ENCODE measurements at regions not wholly inside any gene's neighbourhood (a gene's known extent, or its start where the extent isn't known, plus 50 kb on each side); places are given as distances from the start of the nearest gene placed in this dataset.

DNA sequence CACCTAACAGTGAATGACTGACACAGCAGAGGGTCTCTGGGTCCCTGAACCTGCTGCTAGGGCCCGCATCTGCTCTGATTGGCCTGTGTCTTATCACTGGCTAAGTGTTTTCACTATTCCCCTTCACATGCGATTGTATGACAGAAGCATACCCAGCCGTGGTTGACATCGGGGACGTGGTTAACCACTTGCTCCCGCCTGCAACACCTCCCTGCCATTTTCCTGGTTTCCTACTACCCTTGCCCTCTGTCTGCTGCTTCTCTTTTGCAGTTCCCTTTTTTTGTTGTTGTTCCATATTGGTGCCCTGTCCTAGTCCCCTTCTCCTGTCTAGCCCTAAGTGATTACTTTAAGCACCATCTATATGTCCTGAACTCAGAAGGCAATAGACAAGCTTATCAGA lies 177.0 kb downstream of the RGS9 start:
- no peak for DNase-seq (ENCODE audit: low read depth)
- Histone ChIP-seq H4K20me1 (ENCODE audit: insufficient read depth, low read length) (no peaks in the 10 kb centered on the region), H3K9ac (ENCODE audit: low read length) (no peak overlapping the region), H3K27me3 (ENCODE audit: insufficient read depth, low read length) (no peaks in the 10 kb centered on the region), H3K36me3 (ENCODE audit: insufficient read depth, low read length) (no peaks in the 10 kb centered on the region), H3K27ac (ENCODE audit: low read depth, low read length) (no peak overlapping the region), H3K4me2 (ENCODE audit: low read length) (no peak overlapping the region), H3K4me1 (ENCODE audit: insufficient read depth, low read length) (no peaks in the 10 kb centered on the region), H3K79me2 (ENCODE audit: insufficient read depth, low read length) (no peaks in the 10 kb centered on the region), H3K4me3 (ENCODE audit: insufficient read depth, low read depth, low read length) (no peak overlapping the region), H2AFZ (ENCODE audit: low read depth, low read length) (no peak overlapping the region), H3K9me3 (ENCODE audit: insufficient read depth, low read depth, low read length) (no peaks in the 10 kb centered on the region)
- no peak overlapping the region for H3K4me3 Mint-ChIP-seq (ENCODE audit: unreplicated experiment)
- no peaks in the 10 kb centered on the region for H3K9me3 Mint-ChIP-seq (ENCODE audit: unreplicated experiment)
- no peak for FAIRE-seq
- H3K4me1 Mint-ChIP-seq (ENCODE audit: low read depth, unreplicated experiment) = peaks cover 4% of the 10 kb centered on the region
- H3K27ac Mint-ChIP-seq (ENCODE audit: unreplicated experiment) = no peak overlapping the region
- H3K36me3 Mint-ChIP-seq (ENCODE audit: low read depth, unreplicated experiment) = peaks cover 2% of the 10 kb centered on the region
- TF ChIP-seq, protein P1, sequence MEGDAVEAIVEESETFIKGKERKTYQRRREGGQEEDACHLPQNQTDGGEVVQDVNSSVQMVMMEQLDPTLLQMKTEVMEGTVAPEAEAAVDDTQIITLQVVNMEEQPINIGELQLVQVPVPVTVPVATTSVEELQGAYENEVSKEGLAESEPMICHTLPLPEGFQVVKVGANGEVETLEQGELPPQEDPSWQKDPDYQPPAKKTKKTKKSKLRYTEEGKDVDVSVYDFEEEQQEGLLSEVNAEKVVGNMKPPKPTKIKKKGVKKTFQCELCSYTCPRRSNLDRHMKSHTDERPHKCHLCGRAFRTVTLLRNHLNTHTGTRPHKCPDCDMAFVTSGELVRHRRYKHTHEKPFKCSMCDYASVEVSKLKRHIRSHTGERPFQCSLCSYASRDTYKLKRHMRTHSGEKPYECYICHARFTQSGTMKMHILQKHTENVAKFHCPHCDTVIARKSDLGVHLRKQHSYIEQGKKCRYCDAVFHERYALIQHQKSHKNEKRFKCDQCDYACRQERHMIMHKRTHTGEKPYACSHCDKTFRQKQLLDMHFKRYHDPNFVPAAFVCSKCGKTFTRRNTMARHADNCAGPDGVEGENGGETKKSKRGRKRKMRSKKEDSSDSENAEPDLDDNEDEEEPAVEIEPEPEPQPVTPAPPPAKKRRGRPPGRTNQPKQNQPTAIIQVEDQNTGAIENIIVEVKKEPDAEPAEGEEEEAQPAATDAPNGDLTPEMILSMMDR (IDR thresholded peaks at IDR 0.05; ENCODE audit: insufficient read depth, low read depth, low read length) = no peak
- no peak for TF ChIP-seq EZH2 (IDR thresholded peaks at IDR 0.05; ENCODE audit: insufficient read depth, low read length)
- H3K27me3 Mint-ChIP-seq (ENCODE audit: low read depth, unreplicated experiment) = peaks cover 29% of the 10 kb centered on the region

DNA sequence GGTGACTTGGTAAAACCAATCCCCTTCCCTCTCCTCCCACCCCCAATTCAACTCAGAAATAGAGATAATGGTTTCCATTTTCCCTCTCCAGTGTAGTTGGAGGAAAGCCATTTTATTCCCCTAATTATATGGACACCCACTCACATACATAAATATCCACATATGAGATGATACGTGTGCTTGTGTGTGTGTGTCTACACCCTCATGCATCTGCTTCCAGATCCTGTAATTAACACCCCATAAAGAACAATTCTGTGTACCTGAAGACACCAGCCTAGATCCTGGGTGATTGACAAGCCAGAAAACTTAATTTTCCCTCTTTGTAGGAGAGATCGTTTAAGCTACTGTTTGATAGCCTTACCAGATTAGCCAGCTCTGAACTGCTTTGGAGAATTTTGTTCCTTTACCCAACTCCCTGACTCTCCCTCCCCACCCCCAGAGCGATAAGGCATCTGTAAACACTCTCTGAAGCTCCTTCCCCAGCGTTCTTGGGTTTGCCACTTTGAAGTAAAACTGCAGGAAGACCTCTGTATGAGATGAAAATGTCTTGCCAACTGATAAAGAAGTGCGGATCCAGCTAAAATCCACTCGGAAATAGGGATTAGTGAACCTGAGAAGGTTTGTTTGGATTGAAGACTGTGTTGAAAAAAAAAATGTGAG lies 175.7 kb downstream of the RGS9 start:
- FAIRE-seq (no peak), DNase-seq (ENCODE audit: low read depth) (no peak)
- no peak overlapping the region for H3K27ac ChIP-seq (ENCODE audit: low read depth, low read length)
- TF ChIP-seq EZH2 (IDR thresholded peaks at IDR 0.05; ENCODE audit: insufficient read depth, low read length) = no peak
- TF ChIP-seq, protein P1 (IDR thresholded peaks at IDR 0.05; ENCODE audit: insufficient read depth, low read depth, low read length) = no peak
- Mint-ChIP-seq H3K4me3 (ENCODE audit: unreplicated experiment) (no peak overlapping the region), H3K36me3 (ENCODE audit: low read depth, unreplicated experiment) (peaks cover 2% of the 10 kb centered on the region), H3K27me3 (ENCODE audit: low read depth, unreplicated experiment) (peaks cover 35% of the 10 kb centered on the region), H3K27ac (ENCODE audit: unreplicated experiment) (no peak overlapping the region), H3K9me3 (ENCODE audit: unreplicated experiment) (peaks cover 2% of the 10 kb centered on the region), H3K4me1 (ENCODE audit: low read depth, unreplicated experiment) (peaks cover 4% of the 10 kb centered on the region)
- no peaks in the 10 kb centered on the region for H3K4me1 ChIP-seq (ENCODE audit: insufficient read depth, low read length)
- no peak overlapping the region for H3K4me2 ChIP-seq (ENCODE audit: low read length)
- no peak overlapping the region for H3K9ac ChIP-seq (ENCODE audit: low read length)
- H3K9me3 ChIP-seq (ENCODE audit: insufficient read depth, low read depth, low read length) = no peaks in the 10 kb centered on the region
- H4K20me1 ChIP-seq (ENCODE audit: insufficient read depth, low read length) = no peaks in the 10 kb centered on the region
- no peaks in the 10 kb centered on the region for H3K36me3 ChIP-seq (ENCODE audit: insufficient read depth, low read length)
- H2AFZ ChIP-seq (ENCODE audit: low read depth, low read length) = no peak overlapping the region
- H3K79me2 ChIP-seq (ENCODE audit: insufficient read depth, low read length) = no peaks in the 10 kb centered on the region
- no peaks in the 10 kb centered on the region for H3K27me3 ChIP-seq (ENCODE audit: insufficient read depth, low read length)
- no peak overlapping the region for H3K4me3 ChIP-seq (ENCODE audit: insufficient read depth, low read depth, low read length)

DNA sequence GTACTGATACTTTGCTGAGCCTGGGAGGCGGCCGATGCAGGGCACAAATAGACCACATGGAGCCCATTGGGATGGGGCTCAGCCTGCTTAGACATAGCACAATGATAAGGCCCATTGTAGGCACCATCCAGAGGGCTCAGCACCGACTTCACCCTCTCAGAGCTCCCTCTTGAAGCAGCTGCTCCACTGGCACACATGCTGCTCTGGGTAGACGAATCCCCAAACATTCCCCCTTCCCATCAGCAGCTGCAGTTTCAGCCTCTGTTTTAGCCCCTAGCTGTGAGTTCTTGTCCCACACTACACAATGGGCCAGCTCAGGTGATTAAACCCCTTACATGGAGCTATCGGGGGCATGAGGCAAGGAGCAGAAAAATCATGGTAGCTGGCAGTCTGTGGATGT lies 174.1 kb downstream of the RGS9 start:
- H3K4me1 ChIP-seq (ENCODE audit: insufficient read depth, low read length) = no peaks in the 10 kb centered on the region
- no peak overlapping the region for H3K9ac ChIP-seq (ENCODE audit: low read length)
- FAIRE-seq (no peak), DNase-seq (ENCODE audit: low read depth) (no peak)
- no peaks in the 10 kb centered on the region for H3K9me3 ChIP-seq (ENCODE audit: insufficient read depth, low read depth, low read length)
- no peaks in the 10 kb centered on the region for H3K79me2 ChIP-seq (ENCODE audit: insufficient read depth, low read length)
- Mint-ChIP-seq H3K9me3 (ENCODE audit: unreplicated experiment) (peaks cover 2% of the 10 kb centered on the region), H3K4me1 (ENCODE audit: low read depth, unreplicated experiment) (peaks cover 4% of the 10 kb centered on the region), H3K27ac (ENCODE audit: unreplicated experiment) (no peak overlapping the region), H3K27me3 (ENCODE audit: low read depth, unreplicated experiment) (peaks cover 34% of the 10 kb centered on the region), H3K36me3 (ENCODE audit: low read depth, unreplicated experiment) (peaks cover 2% of the 10 kb centered on the region), H3K4me3 (ENCODE audit: unreplicated experiment) (no peak overlapping the region)
- TF ChIP-seq, protein P1 (IDR thresholded peaks at IDR 0.05; ENCODE audit: insufficient read depth, low read depth, low read length) = no peak
- TF ChIP-seq EZH2 (IDR thresholded peaks at IDR 0.05; ENCODE audit: insufficient read depth, low read length) = no peak
- no peaks in the 10 kb centered on the region for H3K36me3 ChIP-seq (ENCODE audit: insufficient read depth, low read length)
- no peaks in the 10 kb centered on the region for H4K20me1 ChIP-seq (ENCODE audit: insufficient read depth, low read length)
- H3K27me3 ChIP-seq (ENCODE audit: insufficient read depth, low read length) = peaks cover 13% of the 10 kb centered on the region
- H3K27ac ChIP-seq (ENCODE audit: low read depth, low read length) = no peak overlapping the region
- H2AFZ ChIP-seq (ENCODE audit: low read depth, low read length) = no peak overlapping the region
- no peak overlapping the region for H3K4me3 ChIP-seq (ENCODE audit: insufficient read depth, low read depth, low read length)
- no peak overlapping the region for H3K4me2 ChIP-seq (ENCODE audit: low read length)

Measured in astrocyte (in vitro differentiated cells and primary cell).